AG04449 (cell line): ENCODE measurements at regions not wholly inside any gene's neighbourhood (a gene's known extent, or its start where the extent isn't known, plus 50 kb on each side); places are given as distances from the start of the nearest gene placed in this dataset.

ENCODE experiments used
- CTCF ChIA-PET: fragments of 350-600 bp; formaldehyde crosslinking; extraction: SDS; loops from one replicate; lab custom pipeline; 2021; ENCODE audit warnings: antibody characterized with exemption; lab: Yijun Ruan, JAX
- POLR2A ChIA-PET: fragments of 400-600, 350-600 bp; formaldehyde crosslinking; extraction: SDS; loops from one replicate; lab custom pipeline; 2020; ENCODE audit warnings: antibody characterized with exemption, inconsistent platforms; lab: Yijun Ruan, JAX
- DNase-seq: peaks from one replicate; pipeline ENCODE4 v3.0.0-alpha.2; 2010; ENCODE audit warnings: low read depth, low spot score
- H3K4me3 ChIP-seq: 2 replicates; pipeline ENCODE4 v1.5.1; 2011; ENCODE audit warnings: low read depth, mild to moderate bottlenecking, control low read depth, low read length
- TF ChIP-seq, protein P1 (sequence below): IDR thresholded peaks from one replicate; pipeline ENCODE4 v1.5.1; 2011; ENCODE audit warnings: mild to moderate bottlenecking, moderate library complexity, low read length, control low read depth, inconsistent platforms; ENCODE audit not compliant: insufficient read depth; ENCODE audit errors: missing control alignments

DNA sequence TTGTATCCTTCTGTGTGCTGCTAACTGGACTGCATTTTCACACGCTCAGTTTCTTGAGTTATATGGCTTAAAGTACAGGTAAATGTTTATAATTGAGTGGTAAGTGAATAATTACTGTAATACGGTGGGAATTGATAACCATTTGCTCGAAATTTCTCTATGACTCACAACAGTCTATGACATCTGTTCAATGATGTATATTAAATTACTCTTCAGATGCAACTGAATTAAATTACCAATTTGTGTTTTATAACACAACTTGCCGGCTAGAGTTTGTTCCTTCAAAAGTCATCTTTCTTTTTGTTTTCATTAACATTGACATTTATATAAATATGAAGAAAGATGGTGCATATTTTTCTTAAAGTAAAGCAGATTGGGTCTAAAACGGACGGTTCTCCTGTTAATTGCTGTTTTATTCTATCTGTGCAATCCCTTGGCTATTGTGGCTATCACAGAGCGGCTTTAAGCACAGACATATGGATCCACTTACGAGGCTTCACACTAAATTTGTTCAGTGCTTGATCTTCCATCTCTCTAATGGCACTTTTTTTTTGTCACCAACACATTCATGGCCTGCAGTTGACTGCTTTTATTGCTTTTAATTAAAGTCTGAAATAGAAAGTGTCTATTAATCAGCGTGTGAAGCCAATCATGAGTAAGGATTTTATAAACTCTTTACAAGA, 1291.6 kb upstream of the SLC10A2 start:
- no peak for DNase-seq
- CTCF ChIA-PET: no interaction called here
- POLR2A ChIA-PET: no interaction called here
- no peak overlapping the region for H3K4me3 ChIP-seq
- TF ChIP-seq, protein P1, sequence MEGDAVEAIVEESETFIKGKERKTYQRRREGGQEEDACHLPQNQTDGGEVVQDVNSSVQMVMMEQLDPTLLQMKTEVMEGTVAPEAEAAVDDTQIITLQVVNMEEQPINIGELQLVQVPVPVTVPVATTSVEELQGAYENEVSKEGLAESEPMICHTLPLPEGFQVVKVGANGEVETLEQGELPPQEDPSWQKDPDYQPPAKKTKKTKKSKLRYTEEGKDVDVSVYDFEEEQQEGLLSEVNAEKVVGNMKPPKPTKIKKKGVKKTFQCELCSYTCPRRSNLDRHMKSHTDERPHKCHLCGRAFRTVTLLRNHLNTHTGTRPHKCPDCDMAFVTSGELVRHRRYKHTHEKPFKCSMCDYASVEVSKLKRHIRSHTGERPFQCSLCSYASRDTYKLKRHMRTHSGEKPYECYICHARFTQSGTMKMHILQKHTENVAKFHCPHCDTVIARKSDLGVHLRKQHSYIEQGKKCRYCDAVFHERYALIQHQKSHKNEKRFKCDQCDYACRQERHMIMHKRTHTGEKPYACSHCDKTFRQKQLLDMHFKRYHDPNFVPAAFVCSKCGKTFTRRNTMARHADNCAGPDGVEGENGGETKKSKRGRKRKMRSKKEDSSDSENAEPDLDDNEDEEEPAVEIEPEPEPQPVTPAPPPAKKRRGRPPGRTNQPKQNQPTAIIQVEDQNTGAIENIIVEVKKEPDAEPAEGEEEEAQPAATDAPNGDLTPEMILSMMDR: no peak

GRCh38 chr13:104357174-104357573, 1291.0 kb upstream of the SLC10A2 start:
- ChIA-PET POLR2A (no interaction called here), CTCF (no interaction called here)
- no peak for DNase-seq
- no peak overlapping the region for H3K4me3 ChIP-seq
- TF ChIP-seq, protein P1: no peak

DNA sequence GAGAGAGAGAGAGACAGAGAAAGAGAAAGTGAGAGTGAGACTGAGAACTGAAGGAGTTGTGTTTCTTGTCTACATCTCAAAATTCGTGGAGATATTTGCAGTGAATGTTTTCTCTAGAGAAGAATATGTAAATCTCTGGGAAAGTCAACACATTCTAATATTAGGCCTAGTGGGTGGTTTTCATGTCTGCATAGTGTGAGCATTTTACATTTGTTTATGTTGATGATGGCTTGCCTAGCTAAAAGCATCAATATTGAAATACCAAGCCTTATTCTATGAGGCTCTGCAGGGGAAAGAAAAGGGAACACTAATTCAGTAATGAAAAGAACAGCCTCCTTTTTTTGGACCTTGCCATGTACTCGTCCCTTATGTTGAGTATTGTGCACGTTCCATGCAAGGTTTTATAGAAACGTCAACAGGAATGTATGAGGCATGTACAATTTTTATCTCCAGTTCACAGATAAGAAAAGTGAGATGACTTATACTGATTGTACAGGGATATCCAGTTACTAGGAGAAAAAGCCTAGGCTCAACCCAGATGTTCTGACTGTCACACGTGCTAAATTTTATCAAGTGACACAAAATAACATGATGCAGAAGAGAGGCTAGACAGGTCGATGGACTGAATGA, 1288.9 kb upstream of the SLC10A2 start:
- ChIA-PET POLR2A (no interaction called here), CTCF (no interaction called here)
- no peak for DNase-seq
- TF ChIP-seq, protein P1: no peak
- no peak overlapping the region for H3K4me3 ChIP-seq

DNA sequence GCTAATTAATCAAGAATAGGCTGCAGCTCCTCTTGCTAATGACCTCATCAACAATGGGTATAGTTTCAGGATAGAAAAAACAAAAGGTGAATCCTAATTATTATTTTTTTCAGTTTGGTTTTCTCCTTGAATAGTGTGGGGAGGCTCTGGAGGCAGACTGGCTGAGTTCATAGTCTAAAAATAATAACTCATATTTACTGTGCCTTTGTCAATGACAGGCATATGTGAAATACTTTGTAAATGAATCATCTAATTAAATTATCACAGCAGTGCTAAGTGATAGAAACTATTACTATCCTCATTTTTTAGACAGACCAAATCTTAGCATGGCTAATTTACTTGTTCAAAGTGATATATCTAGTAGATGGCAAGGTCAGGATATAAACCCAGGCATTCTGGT, 1261.0 kb upstream of the SLC10A2 start:
- DNase-seq: no peak
- TF ChIP-seq, protein P1: no peak
- POLR2A ChIA-PET: no interaction called here

GRCh38 chr13:104326523-104326922, 1260.3 kb upstream of the SLC10A2 start:
- TF ChIP-seq, protein P1: no peak
- H3K4me3 ChIP-seq: no peak overlapping the region
- ChIA-PET CTCF (no interaction called here), POLR2A (no interaction called here)
- DNase-seq: no peak

More for the DNA sequence above, 1261.0 kb upstream of the SLC10A2 start:
- no peak overlapping the region for H3K4me3 ChIP-seq
- CTCF ChIA-PET: no interaction called here

DNA sequence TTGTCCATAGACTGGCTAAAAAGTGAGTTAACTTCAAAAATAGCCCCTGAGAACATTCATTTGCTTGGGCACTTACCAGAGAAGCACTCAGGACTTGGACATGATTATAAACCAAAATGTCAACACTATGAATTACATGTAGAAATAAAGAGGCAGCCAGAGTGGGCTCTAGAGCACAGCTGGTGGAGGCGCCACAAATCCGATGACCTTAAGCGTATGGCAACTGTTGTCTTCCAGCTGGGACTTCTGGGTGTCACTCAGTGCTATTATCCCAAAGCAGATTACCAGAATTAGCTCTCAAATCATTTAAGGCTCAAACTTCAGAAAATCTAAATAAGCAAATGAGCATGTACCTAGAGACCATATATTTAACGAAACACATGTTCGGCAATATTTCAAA, 1255.5 kb upstream of the SLC10A2 start:
- ChIA-PET CTCF (no interaction called here), POLR2A (no interaction called here)

More for the DNA sequence above, 1255.5 kb upstream of the SLC10A2 start:
- DNase-seq: no peak
- TF ChIP-seq, protein P1: no peak
- H3K4me3 ChIP-seq: no peak overlapping the region
